ENCODE measurements at regions not wholly inside any gene's neighbourhood (a gene's known extent, or its start where the extent isn't known, plus 50 kb on each side); places are given as distances from the start of the nearest gene placed in this dataset.

DNA sequence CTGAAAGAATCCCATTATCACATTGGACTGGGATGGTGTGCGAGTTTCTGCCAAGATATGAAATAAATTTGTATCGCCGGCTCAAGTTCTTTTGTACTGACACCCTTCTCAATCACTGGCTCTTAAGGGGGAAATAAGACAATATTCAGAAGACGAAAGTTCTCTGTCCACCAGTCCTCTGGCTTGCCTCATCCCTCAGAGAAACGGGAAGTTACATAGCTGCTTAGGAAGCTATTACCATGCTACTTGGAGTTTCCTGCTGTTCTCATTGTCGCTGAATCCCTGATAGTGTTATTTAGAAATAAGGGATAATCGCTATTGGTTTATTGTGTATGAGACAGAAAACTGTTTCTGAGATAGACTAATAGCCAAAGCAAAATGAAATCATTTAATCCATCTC is 205.0 kb upstream of the ZNF521 start:
- Histone ChIP-seq H3K36me3 (ENCODE audit: control insufficient read depth, insufficient read depth, low read length) (no peaks in the 10 kb centered on the region), H3K9me3 (no peaks in the 10 kb centered on the region), H3K27me3 (replicated peaks; ENCODE audit: control insufficient read depth, insufficient read depth, low read length) (no peaks in the 10 kb centered on the region), H3K4me1 (no peaks in the 10 kb centered on the region), H3K4me3 (ENCODE audit: low read depth, low read length) (no peak overlapping the region)
- CTCF ChIA-PET: no interaction called here
- no peaks in the 10 kb centered on the region for H3K4me1 Mint-ChIP-seq (ENCODE audit: low read depth, unreplicated experiment)
- peaks cover 6% of the 10 kb centered on the region for H3K27me3 Mint-ChIP-seq (ENCODE audit: insufficient read depth, unreplicated experiment)
- TF ChIP-seq, protein P1, sequence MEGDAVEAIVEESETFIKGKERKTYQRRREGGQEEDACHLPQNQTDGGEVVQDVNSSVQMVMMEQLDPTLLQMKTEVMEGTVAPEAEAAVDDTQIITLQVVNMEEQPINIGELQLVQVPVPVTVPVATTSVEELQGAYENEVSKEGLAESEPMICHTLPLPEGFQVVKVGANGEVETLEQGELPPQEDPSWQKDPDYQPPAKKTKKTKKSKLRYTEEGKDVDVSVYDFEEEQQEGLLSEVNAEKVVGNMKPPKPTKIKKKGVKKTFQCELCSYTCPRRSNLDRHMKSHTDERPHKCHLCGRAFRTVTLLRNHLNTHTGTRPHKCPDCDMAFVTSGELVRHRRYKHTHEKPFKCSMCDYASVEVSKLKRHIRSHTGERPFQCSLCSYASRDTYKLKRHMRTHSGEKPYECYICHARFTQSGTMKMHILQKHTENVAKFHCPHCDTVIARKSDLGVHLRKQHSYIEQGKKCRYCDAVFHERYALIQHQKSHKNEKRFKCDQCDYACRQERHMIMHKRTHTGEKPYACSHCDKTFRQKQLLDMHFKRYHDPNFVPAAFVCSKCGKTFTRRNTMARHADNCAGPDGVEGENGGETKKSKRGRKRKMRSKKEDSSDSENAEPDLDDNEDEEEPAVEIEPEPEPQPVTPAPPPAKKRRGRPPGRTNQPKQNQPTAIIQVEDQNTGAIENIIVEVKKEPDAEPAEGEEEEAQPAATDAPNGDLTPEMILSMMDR (IDR thresholded peaks at IDR 0.05; ENCODE audit: insufficient read depth in 1 of 2, low read depth in 1 of 2, low read length in 1 of 2, severe bottlenecking in 1 of 2, unreplicated experiment in 1 of 2): no peak
- H3K27ac Mint-ChIP-seq (ENCODE audit: unreplicated experiment): no peak overlapping the region
- no peaks in the 10 kb centered on the region for H3K36me3 Mint-ChIP-seq (ENCODE audit: insufficient read depth, unreplicated experiment)
- no peaks in the 10 kb centered on the region for H3K9me3 Mint-ChIP-seq (ENCODE audit: unreplicated experiment)
- BruUV-seq (replicated peaks): no TSS peak
- intact Hi-C loops (cut with micrococcal nuclease; ENCODE audit: unreplicated experiment): loop anchor here (2.0 kb wide), 1 partner anchor 50 kb away; no protein-coding TSS in a partner anchor
- no peak overlapping the region for H3K4me3 Mint-ChIP-seq (ENCODE audit: unreplicated experiment)
- DNase-seq: no peak
- POLR2A ChIA-PET: no interaction called here

DNA sequence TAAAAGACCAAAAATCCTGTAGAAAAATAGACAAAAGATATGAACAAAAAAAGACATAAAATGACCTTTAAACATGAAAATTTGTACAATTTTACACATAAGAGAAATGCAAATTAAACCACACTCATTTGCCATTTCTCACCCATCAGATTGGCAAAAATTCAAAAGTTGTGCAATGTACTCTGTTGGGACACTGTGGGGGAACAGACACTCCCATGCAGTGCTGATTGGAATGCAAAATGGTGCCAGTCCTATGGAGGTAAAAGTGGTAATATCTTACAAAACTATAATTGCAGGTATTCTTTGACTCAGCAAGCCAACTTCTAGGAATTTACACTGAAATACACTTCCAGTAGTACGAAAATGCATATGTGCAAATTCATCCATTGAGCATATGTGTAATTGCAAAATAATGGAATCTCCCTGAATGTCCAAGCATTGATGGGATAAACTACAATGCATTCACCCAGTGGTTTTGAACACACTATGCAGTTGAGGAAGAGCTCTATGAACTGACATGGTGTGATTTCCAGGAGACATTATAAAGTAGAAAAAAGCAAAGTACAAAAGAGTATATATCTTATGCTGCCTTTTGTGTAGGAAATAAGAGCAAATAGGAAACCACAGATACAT is 201.8 kb upstream of the ZNF521 start:
- H3K36me3 ChIP-seq (ENCODE audit: control insufficient read depth, insufficient read depth, low read length): no peaks in the 10 kb centered on the region
- CTCF ChIA-PET: no interaction called here
- POLR2A ChIA-PET: no interaction called here
- Mint-ChIP-seq H3K36me3 (ENCODE audit: insufficient read depth, unreplicated experiment) (no peaks in the 10 kb centered on the region), H3K4me1 (ENCODE audit: low read depth, unreplicated experiment) (no peaks in the 10 kb centered on the region), H3K4me3 (ENCODE audit: unreplicated experiment) (no peak overlapping the region), H3K27ac (ENCODE audit: unreplicated experiment) (no peak overlapping the region), H3K9me3 (ENCODE audit: unreplicated experiment) (no peaks in the 10 kb centered on the region), H3K27me3 (ENCODE audit: insufficient read depth, unreplicated experiment) (peaks cover 6% of the 10 kb centered on the region)
- no peak for DNase-seq
- TF ChIP-seq, protein P1 (IDR thresholded peaks at IDR 0.05; ENCODE audit: insufficient read depth in 1 of 2, low read depth in 1 of 2, low read length in 1 of 2, severe bottlenecking in 1 of 2, unreplicated experiment in 1 of 2): no peak
- intact Hi-C loops (cut with micrococcal nuclease; ENCODE audit: unreplicated experiment): no loop called here
- no peaks in the 10 kb centered on the region for H3K9me3 ChIP-seq
- no peak overlapping the region for H3K4me3 ChIP-seq (ENCODE audit: low read depth, low read length)
- no peaks in the 10 kb centered on the region for H3K27me3 ChIP-seq (replicated peaks; ENCODE audit: control insufficient read depth, insufficient read depth, low read length)
- BruUV-seq (replicated peaks): no TSS peak
- no peaks in the 10 kb centered on the region for H3K4me1 ChIP-seq

DNA sequence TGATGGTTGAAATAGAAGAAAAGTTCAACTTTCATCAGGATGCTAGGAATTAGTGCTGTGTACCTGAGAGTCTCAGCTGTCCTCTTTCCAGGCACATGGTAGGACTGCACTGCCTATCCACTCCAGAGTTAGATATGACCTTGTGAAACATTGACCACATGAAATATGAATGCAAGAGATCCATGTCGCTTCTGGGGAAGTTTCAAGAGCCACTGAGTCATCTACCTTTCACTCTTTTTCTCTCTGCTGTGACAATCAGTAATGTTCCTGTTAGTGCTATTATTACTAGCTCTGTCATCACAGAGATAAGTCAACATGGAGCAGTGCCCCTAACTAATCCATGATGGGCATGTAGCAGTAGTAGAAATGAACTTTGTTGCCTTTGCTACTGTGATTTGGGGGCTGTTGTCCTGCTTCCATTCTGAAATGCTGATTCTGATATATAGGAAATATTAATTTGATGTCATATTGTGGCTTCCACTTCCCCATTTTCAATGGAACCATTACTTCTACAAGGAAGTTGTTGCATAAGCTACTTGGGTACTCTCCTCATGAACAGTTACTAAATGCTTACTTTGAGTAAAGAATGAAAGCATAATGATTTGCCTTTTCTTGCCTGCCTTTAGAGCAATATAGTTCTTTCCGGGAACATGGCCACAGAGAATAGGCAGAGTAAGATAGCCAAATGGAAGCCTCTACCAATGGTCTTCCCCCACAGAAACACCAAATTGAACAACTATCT is 192.8 kb upstream of the ZNF521 start:
- H3K4me1 Mint-ChIP-seq (ENCODE audit: low read depth, unreplicated experiment): no peaks in the 10 kb centered on the region
- DNase-seq: no peak
- H3K4me3 ChIP-seq (ENCODE audit: low read depth, low read length): no peak overlapping the region
- no peaks in the 10 kb centered on the region for H3K36me3 ChIP-seq (ENCODE audit: control insufficient read depth, insufficient read depth, low read length)
- intact Hi-C loops (cut with micrococcal nuclease; ENCODE audit: unreplicated experiment): no loop called here
- H3K4me3 Mint-ChIP-seq (ENCODE audit: unreplicated experiment): no peak overlapping the region
- no TSS peak for BruUV-seq (replicated peaks)
- H3K9me3 ChIP-seq: no peaks in the 10 kb centered on the region
- POLR2A ChIA-PET: no interaction called here
- no peaks in the 10 kb centered on the region for H3K4me1 ChIP-seq
- no peaks in the 10 kb centered on the region for H3K27me3 ChIP-seq (replicated peaks; ENCODE audit: control insufficient read depth, insufficient read depth, low read length)
- TF ChIP-seq, protein P1 (IDR thresholded peaks at IDR 0.05; ENCODE audit: insufficient read depth in 1 of 2, low read depth in 1 of 2, low read length in 1 of 2, severe bottlenecking in 1 of 2, unreplicated experiment in 1 of 2): no peak
- no peaks in the 10 kb centered on the region for H3K36me3 Mint-ChIP-seq (ENCODE audit: insufficient read depth, unreplicated experiment)
- CTCF ChIA-PET: no interaction called here
- no peaks in the 10 kb centered on the region for H3K27me3 Mint-ChIP-seq (ENCODE audit: insufficient read depth, unreplicated experiment)
- H3K27ac Mint-ChIP-seq (ENCODE audit: unreplicated experiment): no peak overlapping the region
- no peaks in the 10 kb centered on the region for H3K9me3 Mint-ChIP-seq (ENCODE audit: unreplicated experiment)
